Posterior vena cava (tissue), 2 donors: ENCODE measurements at regions not wholly inside any gene's neighbourhood (a gene's known extent, or its start where the extent isn't known, plus 50 kb on each side); places are given as distances from the start of the nearest gene placed in this dataset.
"Not testable (repeated sequence)": the region's sequence is repeated elsewhere in the genome, so short reads cannot be mapped to it uniquely, and the experiment has no call there.

Experiments
- DNase-seq: peaks from one replicate; pipeline ENCODE4 v3.0.0-alpha.2; 2020; ENCODE audit warnings: low spot score
- intact Hi-C, 2 donors: fragments of 100-400 bp; cut with DNase I; formaldehyde crosslinking; loops; one replicate each; pipeline versions ENCODE4 v1.14.1 to v1.14.2; 2022 to 2023
- donor health status: DM: yes; HTN: yes; CAD: no.
- donor health status: DM: yes; HTN: yes; CAD: no.

GRCh38 chr15:30195355-30196008, 60.6 kb downstream of the GOLGA8T start:
- peak; percentile 78 for DNase-seq
- intact Hi-C loops, result not testable (repeated sequence)

DNA sequence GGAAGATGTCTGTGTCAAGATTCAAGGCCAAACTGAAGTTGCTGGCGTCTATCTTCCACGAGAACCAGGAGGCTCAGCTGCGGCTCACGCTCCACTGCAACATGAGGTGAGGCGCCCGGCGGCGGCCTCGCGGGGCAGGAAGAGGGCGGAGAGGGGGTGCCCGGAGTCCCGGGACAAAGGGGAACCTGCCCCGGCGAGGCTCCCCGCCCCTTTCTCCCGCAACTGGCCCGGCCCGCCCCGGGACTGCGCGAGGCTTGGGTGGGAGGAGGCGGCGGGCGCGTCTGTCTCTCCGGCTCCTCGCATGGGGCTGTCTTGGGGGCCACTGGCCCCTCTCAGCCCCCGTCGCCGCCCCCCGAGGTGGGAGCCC, 61.1 kb downstream of the GOLGA8T start:
- peak; percentile 78 for DNase-seq
- intact Hi-C loops, result not testable (repeated sequence)

- DNase-seq, intact Hi-C loops: not testable (repeated sequence)
Measured at GRCh38 chr15:30196769-30197168, 61.9 kb downstream of the GOLGA8T start.

GRCh38 chr15:30201517-30201916, 66.7 kb downstream of the GOLGA8T start:
- intact Hi-C loops, DNase-seq: not testable (repeated sequence)

DNA sequence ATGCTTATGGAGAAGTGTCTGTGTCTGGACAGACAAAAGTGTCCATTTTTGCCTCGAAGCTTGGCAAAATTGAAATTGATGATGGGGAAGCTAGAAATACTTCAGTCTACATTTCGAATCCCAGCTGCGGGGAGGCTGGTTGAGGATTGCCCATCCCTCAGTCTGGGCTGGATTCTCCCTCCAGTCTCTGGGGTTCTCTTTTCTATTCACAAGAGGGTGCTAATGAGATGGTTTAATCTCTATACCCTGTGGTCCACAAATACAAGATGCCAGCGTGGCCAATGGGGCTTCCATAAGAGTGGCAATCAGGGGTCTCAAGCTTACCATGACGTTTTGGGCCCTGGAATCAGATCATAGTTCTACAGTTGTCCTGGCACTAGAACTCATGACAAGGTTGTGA, 78.9 kb downstream of the GOLGA8T start:
- intact Hi-C loops, DNase-seq: not testable (repeated sequence)

DNA sequence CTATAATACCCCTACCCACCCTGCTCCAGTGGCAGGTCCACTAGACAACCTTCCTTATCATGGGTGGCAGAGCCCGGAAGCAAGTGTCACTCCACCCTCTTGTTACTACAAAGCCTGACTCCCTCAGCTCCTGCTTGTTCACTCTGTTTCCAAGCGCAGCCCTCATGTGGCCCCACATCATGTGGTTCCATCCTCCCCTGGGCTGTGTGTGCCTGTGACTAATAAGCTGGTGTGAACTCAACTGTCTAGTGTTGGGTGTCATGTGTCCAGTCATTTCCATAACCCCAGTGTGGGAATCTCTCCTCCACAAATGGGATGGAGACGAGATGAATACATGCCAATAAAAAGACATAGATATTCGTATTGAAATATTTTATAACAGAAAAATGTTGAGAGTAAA, 87.0 kb downstream of the GOLGA8T start:
- intact Hi-C loops, result not testable (repeated sequence)

GRCh38 chr15:30222798-30223591, 88.1 kb downstream of the GOLGA8T start:
- DNase-seq, intact Hi-C loops: not testable (repeated sequence)

More for the DNA sequence above, 87.0 kb downstream of the GOLGA8T start:
- DNase-seq, result not testable (repeated sequence)

DNA sequence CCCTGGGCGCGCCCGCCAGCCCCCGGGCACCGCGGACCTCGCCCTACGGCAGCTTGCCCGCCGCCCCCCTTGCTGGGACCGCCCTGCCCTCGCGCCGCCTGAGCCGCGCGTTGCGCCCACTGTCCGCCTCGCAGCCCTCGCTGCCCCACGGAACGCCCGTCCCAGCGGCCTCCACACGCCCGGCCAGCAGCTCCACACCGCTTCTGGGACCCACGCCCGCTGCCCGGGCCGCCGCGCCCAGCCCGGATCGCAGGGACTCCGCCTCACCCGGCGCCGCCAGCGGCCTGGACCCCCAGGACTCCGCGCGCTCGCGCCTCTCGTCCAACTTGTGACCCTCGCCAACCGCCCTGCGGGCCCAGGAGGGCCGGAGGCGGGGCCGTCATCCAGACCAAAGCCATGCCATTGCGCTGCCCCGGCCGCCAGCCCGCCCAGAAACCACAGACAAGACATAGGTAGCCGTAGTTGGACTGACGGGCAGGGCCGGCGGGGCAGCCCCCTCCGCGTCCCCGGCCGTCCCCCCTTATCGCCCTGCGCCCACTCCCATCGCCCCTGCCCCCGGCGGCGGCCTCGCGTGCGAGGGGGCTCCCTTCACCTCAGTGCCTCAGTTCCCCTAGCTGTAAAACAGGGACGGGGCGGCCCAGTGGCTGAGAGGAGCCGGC, 90.5 kb downstream of the GOLGA8T start:
- DNase-seq, result peak; percentile 29
- intact Hi-C loops, result not testable (repeated sequence)

- intact Hi-C loops, DNase-seq: not testable (repeated sequence)
Measured at GRCh38 chr15:30261432-30262141, 126.7 kb downstream of the GOLGA8T start.

DNA sequence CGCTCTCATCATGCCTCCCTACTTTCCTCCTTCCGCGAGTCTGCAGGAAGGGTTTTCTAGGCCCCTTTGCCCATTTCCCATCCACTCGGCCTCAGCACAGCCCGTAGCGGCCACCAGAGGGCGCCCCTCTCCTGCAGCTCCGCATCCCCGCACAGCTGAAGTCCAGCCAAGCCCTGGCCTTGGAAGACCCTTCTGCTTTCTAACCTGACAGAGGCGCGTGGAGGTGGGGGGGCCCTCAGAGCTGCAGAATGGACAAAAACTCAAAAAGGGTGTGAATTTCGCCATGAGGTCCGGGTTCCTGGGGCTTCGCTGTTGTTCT, 127.2 kb downstream of the GOLGA8T start:
- intact Hi-C loops, DNase-seq: not testable (repeated sequence)

- intact Hi-C loops, result not testable (repeated sequence)
Measured at GRCh38 chr15:30264000-30264399, 129.1 kb downstream of the GOLGA8T start.

DNA sequence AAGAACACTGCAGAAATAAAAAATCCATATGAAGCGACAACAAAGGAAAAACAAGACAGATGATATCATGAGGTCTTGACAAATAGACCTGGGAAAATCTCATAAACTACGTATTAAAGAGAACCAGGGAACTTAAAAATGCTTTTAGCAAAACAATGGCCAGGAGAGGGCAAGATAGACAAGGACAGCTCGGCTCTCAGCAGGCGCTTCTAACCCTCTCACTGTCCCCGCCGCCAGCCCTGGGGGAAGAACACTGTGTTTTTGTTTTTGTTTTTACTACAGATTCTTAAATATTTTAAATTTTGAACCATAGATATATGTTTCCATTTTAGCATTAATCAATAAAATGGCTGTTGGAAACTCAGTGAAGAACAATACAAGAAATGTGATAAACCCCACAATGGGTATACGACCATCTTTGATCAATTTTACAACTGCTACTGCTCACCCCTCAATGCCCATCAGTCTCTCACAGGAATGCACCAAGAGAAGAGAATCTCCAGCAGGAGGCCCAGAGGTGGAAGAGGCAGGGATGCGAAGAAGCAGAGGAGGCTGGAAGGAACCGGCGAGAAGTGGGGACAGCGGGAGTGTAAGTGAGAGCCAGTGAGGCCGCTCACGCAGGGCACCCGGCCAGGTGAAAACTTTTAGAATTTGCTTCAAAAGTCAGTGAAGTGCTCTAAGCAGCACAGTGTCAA, 98.0 kb downstream of the CHRFAM7A start:
- DNase-seq, intact Hi-C loops: not testable (repeated sequence)

More at GRCh38 chr15:30264000-30264399, 129.1 kb downstream of the GOLGA8T start:
- DNase-seq, result peak; percentile 31

DNA sequence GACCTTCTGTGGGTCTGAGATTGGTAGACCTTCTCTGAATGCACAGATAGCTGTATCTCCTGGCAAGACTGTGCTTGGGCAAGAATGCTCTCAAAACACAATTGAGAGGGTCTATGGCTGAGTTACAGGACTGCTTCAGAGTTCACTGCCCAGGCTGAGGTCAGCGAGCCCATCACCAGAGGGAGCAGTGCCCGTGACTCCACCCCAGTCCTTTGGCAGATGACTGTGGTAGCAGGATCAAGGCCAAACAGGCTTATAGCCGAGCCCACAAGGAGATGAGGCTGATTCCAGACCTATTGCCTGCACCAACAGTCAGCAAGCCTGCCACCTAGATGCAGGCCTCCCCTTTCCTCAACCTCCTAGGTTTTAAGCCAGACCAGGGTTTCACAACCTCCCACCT, 89.4 kb downstream of the CHRFAM7A start:
- intact Hi-C loops, DNase-seq: not testable (repeated sequence)
